Activated CD4-positive, alpha-beta T cell treated with anti-CD3 and anti-CD28 coated beads for 36 hours (primary cell): ENCODE measurements at regions not wholly inside any gene's neighbourhood (a gene's known extent, or its start where the extent isn't known, plus 50 kb on each side); places are given as distances from the start of the nearest gene placed in this dataset.

ENCODE experiments used
- ATAC-seq: fragments of 200-7000 bp; cut with Tn5 transposase; one replicate; pipeline ENCODE4 v1.10.0; 2021; ENCODE audit warnings: mild to moderate bottlenecking, moderate library complexity
- CTCF ChIA-PET: fragments of 350-600 bp; sonication (Branson Sonifier 250); formaldehyde crosslinking; loops from one replicate; lab custom pipeline; 2021; ENCODE audit warnings: antibody characterized with exemption; lab: Charles Lee
- POLR2A ChIA-PET: fragments of 350-600 bp; sonication (Branson Sonifier 250); formaldehyde crosslinking; loops from one replicate; lab custom pipeline; 2021; ENCODE audit warnings: antibody characterized with exemption, inconsistent platforms; lab: Charles Lee
- DNase-seq: peaks from one replicate; pipeline ENCODE4 v3.0.0-alpha.2; 2020
- H3K27ac Mint-ChIP-seq: one replicate; pipeline ENCODE4 v1.8.0; 2021; ENCODE audit warnings: mixed read lengths
- H3K27me3 Mint-ChIP-seq: one replicate; pipeline ENCODE4 v1.8.0; 2021; ENCODE audit warnings: mixed read lengths
- H3K36me3 Mint-ChIP-seq: one replicate; pipeline ENCODE4 v1.8.0; 2021; ENCODE audit warnings: low read depth, mixed read lengths
- H3K4me1 Mint-ChIP-seq: one replicate; pipeline ENCODE4 v1.8.0; 2021; ENCODE audit warnings: mixed read lengths
- H3K4me3 Mint-ChIP-seq: one replicate; pipeline ENCODE4 v1.8.0; 2021; ENCODE audit warnings: mild to moderate bottlenecking, moderate library complexity, mixed read lengths
- H3K9me3 Mint-ChIP-seq: one replicate; pipeline ENCODE4 v1.8.0; 2021; ENCODE audit warnings: low read depth, mixed read lengths
- intact Hi-C, 2 experiments: fragments of 100-400 bp; cut with DNase I in 1 of 2; cut with micrococcal nuclease in 1 of 2; formaldehyde crosslinking; loops; one replicate each; pipeline versions ENCODE4 v1.14.2 to v1.15.1; 2022 to 2024; cut with DNase I, micrococcal nuclease

DNA sequence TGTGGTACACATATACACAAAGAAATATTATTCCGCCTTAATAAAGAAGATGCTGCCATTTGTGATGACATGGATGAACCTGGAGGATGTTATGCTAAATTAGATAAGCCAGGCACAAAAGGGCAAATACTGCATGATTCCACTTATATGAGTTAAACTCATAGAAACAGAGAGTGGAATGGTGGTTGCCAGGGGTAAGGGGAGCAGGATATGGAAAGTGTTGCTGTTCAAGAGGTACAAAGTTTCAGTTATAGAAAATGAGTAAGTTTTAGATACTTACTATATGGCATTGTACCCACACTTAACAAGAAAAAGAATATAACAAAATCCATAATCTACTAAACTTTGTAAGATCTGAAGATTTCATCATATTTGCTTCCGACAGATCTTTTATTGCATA, 252.2 kb downstream of the SYK start:
- POLR2A ChIA-PET: no interaction called here
- intact Hi-C loops: loop anchor here in 1 of 2 experiments (1.0 to 10.0 kb wide), 3 partner anchors 96 to 1069 kb away; no protein-coding TSS in a partner anchor
- peaks cover 77% of the 10 kb centered on the region for H3K4me1 Mint-ChIP-seq
- peaks cover 3% of the 10 kb centered on the region for H3K27me3 Mint-ChIP-seq
- peak; percentile 88 for ATAC-seq
- DNase-seq: peak; percentile 59
- H3K4me3 Mint-ChIP-seq: no peak overlapping the region
- peak overlapping the region; percentile 86 for H3K27ac Mint-ChIP-seq
- peaks cover 11% of the 10 kb centered on the region for H3K9me3 Mint-ChIP-seq
- CTCF ChIA-PET: no interaction called here
- peaks cover 5% of the 10 kb centered on the region for H3K36me3 Mint-ChIP-seq

DNA sequence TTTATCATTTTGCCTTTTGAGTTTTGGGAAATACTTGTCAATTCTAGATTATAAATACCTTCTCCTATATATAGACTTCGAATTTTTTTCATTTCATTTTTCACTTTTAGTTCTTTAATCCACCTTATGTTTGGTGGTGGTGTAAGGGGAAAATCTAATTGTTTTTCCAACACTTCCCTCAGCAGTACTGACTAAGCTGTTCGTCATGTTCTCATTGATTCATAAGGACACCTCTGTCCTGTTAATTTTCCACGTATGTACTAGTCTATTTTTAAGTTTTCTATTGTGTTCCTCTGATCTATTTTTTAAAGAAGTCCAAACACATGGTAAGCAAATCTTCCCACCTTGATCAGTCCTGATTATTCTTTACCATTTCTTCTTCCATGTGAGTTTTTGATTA, 254.2 kb downstream of the SYK start:
- peaks cover 5% of the 10 kb centered on the region for H3K36me3 Mint-ChIP-seq
- intact Hi-C loops: loop anchor here in 1 of 2 experiments (1.0 to 10.0 kb wide), 2 partner anchors 15 to 1071 kb away; no protein-coding TSS in a partner anchor
- H3K4me1 Mint-ChIP-seq: peaks cover 72% of the 10 kb centered on the region
- ChIA-PET CTCF (interaction anchor here (0.5 to 1.0 kb wide), 2 partner anchors 46 to 93 kb away, joined by 3 to 4 read pairs; no protein-coding TSS in a partner anchor), POLR2A (interaction anchor here (1.0 to 1.2 kb wide), 3 partner anchors 91 to 152 kb away, joined by 3 to 4 read pairs (median 3); no protein-coding TSS in a partner anchor)
- H3K4me3 Mint-ChIP-seq: no peak overlapping the region
- DNase-seq (no peak), ATAC-seq (no peak)
- H3K9me3 Mint-ChIP-seq: peaks cover 15% of the 10 kb centered on the region
- no peaks in the 10 kb centered on the region for H3K27me3 Mint-ChIP-seq
- peak overlapping the region; percentile 66 for H3K27ac Mint-ChIP-seq

DNA sequence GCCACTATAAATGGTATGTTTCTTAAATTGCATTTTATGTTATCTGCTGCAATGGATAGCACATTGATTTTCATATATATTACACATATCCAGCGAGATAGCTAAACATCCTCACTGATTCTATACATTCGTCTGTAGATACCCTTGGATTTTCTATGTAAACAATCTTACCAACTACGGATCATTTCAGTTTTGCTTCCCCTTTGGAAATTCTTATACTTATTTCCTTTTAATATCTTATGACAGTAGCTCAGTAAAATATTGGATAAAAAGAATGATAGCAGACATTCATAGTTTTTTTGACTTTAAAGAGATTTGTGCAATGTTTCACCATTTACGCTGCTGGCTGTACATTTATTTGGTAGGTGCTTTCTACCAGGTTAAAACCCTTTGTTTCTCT, 254.9 kb downstream of the SYK start:
- peak overlapping the region; percentile 66 for H3K27ac Mint-ChIP-seq
- CTCF ChIA-PET: interaction anchor here (0.5 to 1.0 kb wide), 2 partner anchors 45 to 92 kb away, joined by 3 to 4 read pairs; no protein-coding TSS in a partner anchor

DNA sequence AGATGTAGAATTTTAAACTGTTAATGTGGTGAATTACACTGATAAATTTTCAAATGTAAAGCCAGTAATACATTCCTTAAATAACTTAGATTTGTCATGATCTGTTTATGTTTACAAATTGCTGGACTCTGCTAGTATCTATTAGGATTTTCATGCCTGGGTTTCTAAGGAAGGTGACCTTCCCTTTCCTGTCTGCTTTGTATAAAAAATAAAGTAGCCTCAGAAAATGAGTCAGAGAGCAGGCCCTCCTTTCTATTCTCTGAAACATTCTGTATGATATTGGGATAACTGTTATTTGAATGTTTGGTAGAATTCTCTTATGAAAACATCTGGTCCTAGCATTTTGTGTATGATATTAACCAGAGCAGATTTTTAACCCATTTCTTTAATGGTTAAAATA, 255.3 kb downstream of the SYK start:
- ATAC-seq (no peak), DNase-seq (no peak)
- Mint-ChIP-seq H3K4me1 (peaks cover 76% of the 10 kb centered on the region), H3K27ac (no peak overlapping the region), H3K9me3 (peaks cover 15% of the 10 kb centered on the region), H3K4me3 (no peak overlapping the region), H3K36me3 (peaks cover 5% of the 10 kb centered on the region), H3K27me3 (no peaks in the 10 kb centered on the region)
- ChIA-PET POLR2A (interaction anchor here (1.0 to 1.2 kb wide), 2 partner anchors 90 to 151 kb away, joined by 3 to 4 read pairs; no protein-coding TSS in a partner anchor), CTCF (no interaction called here)
- intact Hi-C loops: loop anchor here in 1 of 2 experiments (1.0 to 10.0 kb wide), 2 partner anchors 14 to 1072 kb away; no protein-coding TSS in a partner anchor

More for the DNA sequence above, 254.9 kb downstream of the SYK start:
- H3K36me3 Mint-ChIP-seq: peaks cover 5% of the 10 kb centered on the region
- H3K9me3 Mint-ChIP-seq: peaks cover 15% of the 10 kb centered on the region
- no peaks in the 10 kb centered on the region for H3K27me3 Mint-ChIP-seq
- intact Hi-C loops: loop anchor here in 1 of 2 experiments (1.0 to 10.0 kb wide), 2 partner anchors 15 to 1072 kb away; no protein-coding TSS in a partner anchor
- POLR2A ChIA-PET: interaction anchor here (1.0 to 1.2 kb wide), 3 partner anchors 90 to 151 kb away, joined by 3 to 4 read pairs (median 3); no protein-coding TSS in a partner anchor
- H3K4me1 Mint-ChIP-seq: peaks cover 75% of the 10 kb centered on the region
- no peak overlapping the region for H3K4me3 Mint-ChIP-seq
- DNase-seq (no peak), ATAC-seq (no peak)

DNA sequence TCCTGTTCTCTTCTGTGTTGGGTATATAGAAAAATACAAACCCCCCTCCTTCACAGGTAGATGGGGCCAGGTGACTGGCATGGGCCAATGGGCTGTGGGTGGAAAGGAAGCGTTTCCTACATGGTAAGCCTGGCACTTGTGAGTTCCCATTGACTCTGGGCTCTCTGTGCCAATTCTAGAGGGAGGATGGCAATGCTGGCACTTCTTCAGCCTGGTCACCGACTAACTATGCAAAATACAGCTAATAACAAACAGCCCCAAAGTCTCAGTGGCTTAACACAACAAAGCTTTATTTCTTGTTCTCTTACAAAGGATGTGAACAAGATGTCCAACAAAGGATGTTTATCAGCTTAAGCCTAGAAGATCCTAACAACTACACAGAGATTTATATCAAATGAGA, 258.1 kb downstream of the SYK start:
- Mint-ChIP-seq H3K9me3 (peaks cover 7% of the 10 kb centered on the region), H3K36me3 (no peaks in the 10 kb centered on the region), H3K4me3 (no peak overlapping the region), H3K4me1 (peaks cover 57% of the 10 kb centered on the region), H3K27ac (no peak overlapping the region), H3K27me3 (no peaks in the 10 kb centered on the region)
- ATAC-seq (no peak), DNase-seq (no peak)
- intact Hi-C loops: loop anchor here in 1 of 2 experiments (10.0 kb wide), 1 partner anchor 1075 kb away; no protein-coding TSS in a partner anchor
- ChIA-PET POLR2A (interaction anchor here (0.7 to 0.8 kb wide), 2 partner anchors 72 to 299 kb away, joined by 3 to 7 read pairs; no protein-coding TSS in a partner anchor), CTCF (interaction anchor here (0.5 to 1.8 kb wide), 5 partner anchors 12 to 71 kb away, joined by 3 to 7 read pairs (median 3); no protein-coding TSS in a partner anchor)

DNA sequence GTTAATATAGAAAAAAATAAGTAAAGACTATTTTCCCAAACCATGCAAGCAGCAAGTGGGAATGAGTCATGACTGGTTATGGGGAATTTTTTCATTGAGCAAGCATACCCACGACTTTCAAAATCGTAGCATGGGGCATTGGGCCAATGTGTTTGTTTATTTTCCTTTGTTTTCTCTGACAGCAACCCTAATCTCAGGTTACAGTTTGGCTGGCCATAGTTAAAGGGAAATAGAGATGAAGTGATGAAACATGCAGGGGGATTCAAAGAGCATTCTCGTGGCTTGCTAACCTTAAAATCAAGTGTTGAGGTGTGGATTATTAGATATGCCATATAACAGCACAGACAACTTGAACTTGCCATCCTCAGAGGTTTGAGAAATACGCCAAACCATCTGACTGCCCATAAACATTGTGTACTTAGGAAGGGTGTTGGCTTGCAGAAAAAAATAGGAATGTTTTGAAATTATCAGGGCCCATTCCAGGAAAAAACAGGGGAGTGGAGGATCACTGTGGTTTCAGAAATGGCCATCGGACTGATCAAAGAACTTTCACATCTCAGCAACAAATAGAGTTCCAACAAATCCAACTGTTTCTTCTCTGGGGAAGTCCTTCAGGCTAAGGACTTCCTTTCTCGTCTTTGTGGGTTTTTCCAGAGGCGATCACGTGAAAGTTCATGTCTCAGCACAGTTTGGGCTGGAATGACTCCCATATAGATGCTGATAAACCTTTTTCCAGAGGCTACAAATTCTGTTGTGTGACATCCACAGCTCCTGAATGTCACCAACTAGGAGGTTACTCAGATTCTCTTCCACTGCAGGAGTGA, 259.1 kb downstream of the SYK start:
- CTCF ChIA-PET: interaction anchor here (1.4 to 1.8 kb wide), 2 partner anchors 11 to 24 kb away, joined by 3 to 7 read pairs; no protein-coding TSS in a partner anchor
- H3K27me3 Mint-ChIP-seq: no peaks in the 10 kb centered on the region
- peak; percentile 55 for ATAC-seq
- H3K27ac Mint-ChIP-seq: peak overlapping the region; percentile 83
- H3K4me3 Mint-ChIP-seq: no peak overlapping the region
- DNase-seq: no peak
- H3K36me3 Mint-ChIP-seq: no peaks in the 10 kb centered on the region
- POLR2A ChIA-PET: interaction anchor here (0.7 to 2.1 kb wide), 3 partner anchors 39 to 298 kb away, joined by 3 to 11 read pairs (median 7); no protein-coding TSS in a partner anchor
- peaks cover 48% of the 10 kb centered on the region for H3K4me1 Mint-ChIP-seq
- intact Hi-C loops: no loop called here
- peaks cover 4% of the 10 kb centered on the region for H3K9me3 Mint-ChIP-seq

DNA sequence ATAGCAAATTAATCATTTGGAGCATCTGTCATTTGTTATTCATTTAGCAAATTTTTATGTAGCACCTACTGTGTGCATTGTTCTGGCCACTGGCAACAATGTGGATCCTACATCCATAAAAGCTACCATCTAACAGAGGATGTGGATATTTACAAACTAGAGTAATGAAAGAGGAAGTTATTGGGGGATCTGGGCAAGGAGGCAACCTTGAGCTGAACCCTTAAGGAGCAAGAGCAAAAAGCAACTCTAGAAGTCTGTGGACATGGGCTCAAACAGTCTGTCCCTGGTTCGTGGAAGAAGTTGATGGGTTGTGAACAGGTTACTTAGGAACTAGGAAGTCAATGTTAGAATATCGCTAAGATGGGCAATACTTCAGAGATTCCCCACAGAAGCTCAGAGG, 259.9 kb downstream of the SYK start:
- peaks cover 40% of the 10 kb centered on the region for H3K4me1 Mint-ChIP-seq

DNA sequence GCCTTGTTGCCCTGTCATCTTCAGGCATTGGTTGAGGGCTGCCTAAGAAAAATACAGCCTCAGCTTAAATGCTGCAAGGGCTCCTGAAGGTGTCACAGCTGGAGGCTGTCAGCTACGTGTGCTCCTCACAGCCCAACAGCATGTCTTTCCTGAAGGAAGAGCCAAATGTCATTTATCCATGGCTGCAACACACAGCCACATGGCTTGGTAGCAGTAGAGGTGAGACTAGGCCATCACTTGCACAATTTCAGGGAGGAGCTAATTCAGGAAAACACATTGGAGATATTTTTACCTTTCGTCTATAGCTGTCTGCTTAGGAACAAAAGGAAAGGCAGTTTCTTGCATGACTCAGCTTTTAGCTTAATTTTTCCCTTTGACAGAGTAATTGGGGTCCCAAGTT, 260.7 kb downstream of the SYK start:
- Mint-ChIP-seq H3K4me1 (peaks cover 34% of the 10 kb centered on the region), H3K27ac (no peak overlapping the region), H3K4me3 (no peak overlapping the region), H3K27me3 (peaks cover 2% of the 10 kb centered on the region), H3K9me3 (peaks cover 4% of the 10 kb centered on the region), H3K36me3 (no peaks in the 10 kb centered on the region)
- ATAC-seq (no peak), DNase-seq (no peak)
- ChIA-PET POLR2A (interaction anchor here (1.4 to 2.1 kb wide), 2 partner anchors 9 to 37 kb away, joined by 4 to 11 read pairs; no protein-coding TSS in a partner anchor), CTCF (interaction anchor here (0.7 to 1.5 kb wide), 2 partner anchors 9 to 12 kb away, joined by 3 to 4 read pairs; no protein-coding TSS in a partner anchor)
- intact Hi-C loops: no loop called here

More for the DNA sequence above, 259.9 kb downstream of the SYK start:
- Mint-ChIP-seq H3K4me3 (no peak overlapping the region), H3K27me3 (peaks cover under 1% of the 10 kb centered on the region), H3K36me3 (no peaks in the 10 kb centered on the region), H3K27ac (peak overlapping the region; percentile 28), H3K9me3 (peaks cover 4% of the 10 kb centered on the region)
- POLR2A ChIA-PET: interaction anchor here (1.4 to 2.1 kb wide), 2 partner anchors 10 to 38 kb away, joined by 4 to 11 read pairs; no protein-coding TSS in a partner anchor
- ATAC-seq (no peak), DNase-seq (no peak)
- intact Hi-C loops: no loop called here
- CTCF ChIA-PET: interaction anchor here (0.7 to 1.5 kb wide), 2 partner anchors 10 to 11 kb away, joined by 3 to 4 read pairs; no protein-coding TSS in a partner anchor

DNA sequence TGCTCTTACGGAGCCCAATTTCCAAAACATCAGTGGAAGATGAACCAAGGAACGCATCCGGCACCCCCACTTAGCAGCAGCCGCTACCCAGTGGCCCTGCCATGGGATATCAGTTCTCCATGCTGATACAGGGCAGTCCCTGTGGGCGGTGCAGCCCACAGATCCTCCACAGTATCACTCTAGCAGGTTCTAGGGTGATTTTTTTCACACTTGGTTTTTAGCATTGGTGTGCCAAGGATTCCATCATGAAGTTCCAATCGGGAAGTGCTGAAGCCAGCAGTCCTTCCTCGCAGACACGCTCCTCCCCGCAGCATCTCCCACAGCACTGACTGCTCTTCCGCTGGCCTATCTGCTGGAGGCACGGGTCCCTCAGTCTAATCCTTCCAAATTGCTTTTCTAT, 261.9 kb downstream of the SYK start:
- H3K27ac Mint-ChIP-seq: no peak overlapping the region
- intact Hi-C loops: no loop called here
- H3K36me3 Mint-ChIP-seq: no peaks in the 10 kb centered on the region
- POLR2A ChIA-PET: interaction anchor here (0.6 kb wide), 1 partner anchor 106 kb away, joined by 5 read pairs; no protein-coding TSS in a partner anchor
- CTCF ChIA-PET: no interaction called here
- ATAC-seq (no peak), DNase-seq (no peak)
- no peak overlapping the region for H3K4me3 Mint-ChIP-seq
- peaks cover 2% of the 10 kb centered on the region for H3K27me3 Mint-ChIP-seq
- H3K4me1 Mint-ChIP-seq: peaks cover 29% of the 10 kb centered on the region
- H3K9me3 Mint-ChIP-seq: peaks cover 4% of the 10 kb centered on the region

DNA sequence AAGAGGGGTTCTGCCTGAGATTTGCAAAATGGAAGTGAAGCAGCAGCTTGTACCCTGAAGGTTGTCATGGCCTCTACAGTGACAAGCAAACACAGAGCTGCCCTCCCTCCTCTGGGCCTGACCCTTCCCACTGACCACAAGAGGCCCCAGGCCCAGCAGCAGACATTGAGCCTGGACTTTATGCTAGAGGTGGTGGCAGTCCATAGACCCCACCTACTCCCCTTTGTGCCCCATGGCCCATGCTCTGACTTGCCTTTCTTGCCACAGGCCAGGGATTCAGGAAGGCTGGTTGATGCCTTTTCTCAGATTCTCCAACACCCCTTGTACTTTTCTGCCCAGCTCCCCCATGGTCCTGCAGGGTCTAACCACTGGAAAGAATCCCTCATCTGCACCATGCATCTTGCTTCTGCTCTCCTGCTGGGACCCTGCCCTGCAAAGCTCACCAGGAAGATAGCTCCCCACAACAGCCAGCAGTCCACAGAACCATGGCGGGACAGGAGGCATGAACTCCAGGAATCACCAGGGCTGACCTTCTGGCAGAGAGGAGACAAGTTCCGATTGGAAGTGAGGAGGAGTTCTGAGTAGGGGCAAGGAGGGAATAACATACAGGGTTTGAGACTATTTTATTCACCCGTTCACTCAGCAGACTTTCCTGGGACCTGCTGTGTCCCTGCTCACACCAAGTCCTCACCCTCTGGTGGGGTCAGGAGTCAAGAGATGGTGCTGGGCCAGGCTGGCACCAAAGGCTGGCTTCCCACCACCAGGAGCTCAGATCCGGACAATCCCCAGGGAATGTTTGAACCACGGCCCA, 263.8 kb downstream of the SYK start:
- no peak overlapping the region for H3K27ac Mint-ChIP-seq
- H3K27me3 Mint-ChIP-seq: peaks cover 2% of the 10 kb centered on the region
- no peak for ATAC-seq
- intact Hi-C loops: no loop called here
- ChIA-PET POLR2A (no interaction called here), CTCF (no interaction called here)
- no peaks in the 10 kb centered on the region for H3K36me3 Mint-ChIP-seq
- H3K9me3 Mint-ChIP-seq: peaks cover 4% of the 10 kb centered on the region
- DNase-seq: no peak
- H3K4me1 Mint-ChIP-seq: peaks cover 25% of the 10 kb centered on the region
- no peak overlapping the region for H3K4me3 Mint-ChIP-seq
